SK-N-SH (cell line): ENCODE measurements at regions not wholly inside any gene's neighbourhood (a gene's known extent, or its start where the extent isn't known, plus 50 kb on each side); places are given as distances from the start of the nearest gene placed in this dataset.
"Not testable (repeated sequence)": the region's sequence is repeated elsewhere in the genome, so short reads cannot be mapped to it uniquely, and the experiment has no call there.

ENCODE experiments used
- CTCF ChIA-PET: fragments of 300-600, 350-600 bp; formaldehyde crosslinking; extraction: SDS; loops from one replicate; lab custom pipeline; 2021; lab: Yijun Ruan, JAX
- POLR2A ChIA-PET: fragments of 350-600 bp; sonication (Branson Sonifier 250); formaldehyde crosslinking; extraction: SDS; loops from one replicate; lab custom pipeline; 2020; ENCODE audit warnings: antibody characterized with exemption, inconsistent platforms; lab: Yijun Ruan, JAX
- DNase-seq: peaks from one replicate; pipeline ENCODE4 v3.0.0; 2012
- H2AFZ ChIP-seq: fragments of 200-600 bp; sonication (generic); 2 replicates; pipeline ENCODE4 v1.8.1; 2016; ENCODE audit warnings: antibody characterized with exemption, mild to moderate bottlenecking, low read depth
- H3F3A ChIP-seq: fragments of 200-600 bp; sonication (generic); replicated peaks from 2 replicates; pipeline ENCODE3; 2016; ENCODE audit warnings: antibody characterized with exemption, mild to moderate bottlenecking; ENCODE audit not compliant: insufficient read depth
- H3K27ac ChIP-seq, 2 experiments: fragments of 200-500 bp in 1 of 2; fragments of 200-600 bp in 1 of 2; sonication (Bioruptor generic) in 1 of 2; sonication (generic), shearing (Covaris generic) in 1 of 2; 2 replicates each; pipeline versions ENCODE4 v1.5.1 to v1.6.1; 2014 to 2016; ENCODE audit warnings: low read depth in 2 of 2, inconsistent platforms in 1 of 2, low read length in 1 of 2, mild to moderate bottlenecking in 1 of 2, mixed read lengths in 1 of 2
- H3K27me3 ChIP-seq: fragments of 200-600 bp; sonication (generic), shearing (Covaris generic); 2 replicates; pipeline ENCODE4 v1.6.1; 2016; ENCODE audit warnings: mixed run types; ENCODE audit not compliant: insufficient read depth
- H3K36me3 ChIP-seq, 2 experiments: fragments of 200-500 bp in 1 of 2; fragments of 200-600 bp in 1 of 2; sonication (Bioruptor generic) in 1 of 2; sonication (generic) in 1 of 2; replicated peaks in 1 of 2; 2 replicates each; pipeline versions ENCODE3 to v1.5.1; 2014 to 2016; ENCODE audit warnings: low read length in 1 of 2, mild to moderate bottlenecking in 1 of 2; ENCODE audit not compliant: insufficient read depth in 2 of 2, control insufficient read depth in 1 of 2
- H3K4me1 ChIP-seq, 2 experiments: fragments of 200-500 bp in 1 of 2; fragments of 200-600 bp in 1 of 2; sonication (Bioruptor generic) in 1 of 2; sonication (generic), shearing (Covaris generic) in 1 of 2; 2 replicates each; pipeline versions ENCODE4 v1.5.1 to v1.6.1; 2014 to 2016; ENCODE audit warnings: low read depth in 1 of 2, low read length in 1 of 2, mixed run types in 1 of 2; ENCODE audit not compliant: insufficient read depth in 2 of 2, control insufficient read depth in 1 of 2
- H3K4me2 ChIP-seq: fragments of 200-600 bp; sonication (generic), shearing (Covaris generic); 2 replicates; pipeline ENCODE4 v1.6.1; 2017; ENCODE audit warnings: mixed run types
- H3K4me3 ChIP-seq, 2 experiments: fragments of 200-500 bp in 1 of 2; fragments of 200-600 bp in 1 of 2; sonication (Bioruptor generic) in 1 of 2; sonication (generic), shearing (Covaris generic) in 1 of 2; 2 replicates each; pipeline versions ENCODE4 v1.5.1 to v1.8.1; 2014 to 2016; ENCODE audit warnings: low read depth in 2 of 2, inconsistent platforms in 1 of 2, low read length in 1 of 2, mild to moderate bottlenecking in 1 of 2, mixed read lengths in 1 of 2, moderate library complexity in 1 of 2
- H3K79me2 ChIP-seq: fragments of 200-600 bp; sonication (generic); 2 replicates; pipeline ENCODE4 v1.8.1; 2017; ENCODE audit warnings: mild to moderate bottlenecking; ENCODE audit not compliant: insufficient read depth
- H3K9ac ChIP-seq: fragments of 200-600 bp; sonication (generic); 2 replicates; pipeline ENCODE4 v1.6.1; 2017; ENCODE audit warnings: mixed run types
- H3K9me2 ChIP-seq: fragments of 200-600 bp; sonication (generic); 2 replicates; pipeline ENCODE4 v1.6.1; 2017; ENCODE audit warnings: mixed run types
- H3K9me3 ChIP-seq: fragments of 200-600 bp; sonication (generic); 2 replicates; pipeline ENCODE4 v1.6.1; 2017; ENCODE audit warnings: mixed run types, mild to moderate bottlenecking, moderate library complexity
- H4K20me1 ChIP-seq: fragments of 200-600 bp; sonication (generic); 2 replicates; pipeline ENCODE4 v1.6.1; 2017; ENCODE audit warnings: mild to moderate bottlenecking, mixed run types; ENCODE audit not compliant: insufficient read depth
- CHD2 ChIP-seq: fragments of 150-350 bp; IDR thresholded peaks from 2 replicates; pipeline ENCODE4 v1.6.1; 2018; ENCODE audit warnings: low read length; ENCODE audit not compliant: partially characterized antibody
- EP300 ChIP-seq, 2 experiments: IDR thresholded peaks; 2 replicates each; pipeline versions ENCODE4 v1.4.0 to v1.6.1; 2012; ENCODE audit warnings: borderline replicate concordance in 1 of 2, low read depth in 1 of 2, low read length in 1 of 2
- GATA2 ChIP-seq: sonication (generic); formaldehyde crosslinking; IDR thresholded peaks from 2 replicates; pipeline ENCODE4 v1.5.0; 2020; ENCODE audit warnings: mild to moderate bottlenecking, missing genetic modification reagents
- POLR2AphosphoS5 ChIP-seq: IDR thresholded peaks from 2 replicates; pipeline ENCODE4 v1.6.1; 2012; ENCODE audit warnings: low read depth, low read length
- RCOR1 ChIP-seq: fragments of 150-350 bp; IDR thresholded peaks from 2 replicates; pipeline ENCODE4 v1.6.1; 2017; ENCODE audit warnings: antibody characterized with exemption, low read length
- TAF1 ChIP-seq: IDR thresholded peaks from 2 replicates; pipeline ENCODE4 v1.6.1; 2012; ENCODE audit warnings: low read depth, mild to moderate bottlenecking, low read length, moderate library complexity, borderline replicate concordance
- YY1 ChIP-seq: IDR thresholded peaks from 2 replicates; pipeline ENCODE4 v1.4.0; 2012; ENCODE audit warnings: low read depth, mild to moderate bottlenecking
- WGBS: methylation state at CpG from one replicate; pipeline ENCODE4 v1.1.6; 2017; ENCODE audit warnings: low lambda C conversion rate; 5-methylcytosine and 5-hydroxymethylcytosine counted together
- TF ChIP-seq, protein P1 (sequence below): fragments of 150-350 bp; IDR thresholded peaks from 2 replicates; pipeline ENCODE4 v1.6.1; 2017; ENCODE audit warnings: antibody characterized with exemption, low read length, low read depth, borderline replicate concordance
- TF ChIP-seq, protein P2 (sequence below): fragments of 200-600 bp; sonication (generic); IDR thresholded peaks from 2 replicates; pipeline ENCODE4 v1.6.1; 2017; ENCODE audit warnings: antibody characterized with exemption, mild to moderate bottlenecking, moderate library complexity
- TF ChIP-seq, protein P3 (sequence below): IDR thresholded peaks from 2 replicates; pipeline ENCODE4 v1.4.0; 2012; ENCODE audit warnings: low read depth, borderline replicate concordance

DNA sequence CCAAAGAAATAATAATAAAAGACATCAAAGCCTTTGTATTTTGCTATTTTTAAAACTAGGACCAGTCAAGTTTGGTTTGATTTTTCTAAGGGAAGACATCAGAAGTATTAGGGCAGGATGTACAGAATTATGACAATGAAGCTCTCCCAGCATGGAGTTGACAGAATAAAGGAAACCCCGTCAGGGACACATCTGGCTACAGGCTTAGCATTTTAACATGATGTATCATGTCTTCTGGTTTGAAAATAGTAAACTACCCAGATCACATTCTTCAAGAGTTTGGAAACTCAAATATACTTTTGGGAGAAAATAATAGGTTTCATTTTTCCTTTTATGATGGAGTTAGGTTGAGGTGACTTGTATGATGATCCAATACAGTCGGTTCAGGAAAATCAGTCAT, 552.0 kb upstream of the CDH2 start:
- H3K27ac ChIP-seq, result peak overlapping the region in 1 of 2 experiments; percentile 58; a peak in 2 of 4 replicates
- no peak overlapping the region for H3K4me3 ChIP-seq
- H2AFZ ChIP-seq, result no peak overlapping the region
- H3K4me2 ChIP-seq, result no peak overlapping the region
- peaks cover 12% of the 10 kb centered on the region for H3F3A ChIP-seq
- H3K36me3 ChIP-seq, result no peaks in the 10 kb centered on the region
- TF ChIP-seq POLR2AphosphoS5 (no peak), RCOR1 (no peak), TAF1 (no peak)
- TF ChIP-seq, protein P1, sequence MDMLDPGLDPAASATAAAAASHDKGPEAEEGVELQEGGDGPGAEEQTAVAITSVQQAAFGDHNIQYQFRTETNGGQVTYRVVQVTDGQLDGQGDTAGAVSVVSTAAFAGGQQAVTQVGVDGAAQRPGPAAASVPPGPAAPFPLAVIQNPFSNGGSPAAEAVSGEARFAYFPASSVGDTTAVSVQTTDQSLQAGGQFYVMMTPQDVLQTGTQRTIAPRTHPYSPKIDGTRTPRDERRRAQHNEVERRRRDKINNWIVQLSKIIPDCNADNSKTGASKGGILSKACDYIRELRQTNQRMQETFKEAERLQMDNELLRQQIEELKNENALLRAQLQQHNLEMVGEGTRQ, result no peak
- TF ChIP-seq, protein P2, sequence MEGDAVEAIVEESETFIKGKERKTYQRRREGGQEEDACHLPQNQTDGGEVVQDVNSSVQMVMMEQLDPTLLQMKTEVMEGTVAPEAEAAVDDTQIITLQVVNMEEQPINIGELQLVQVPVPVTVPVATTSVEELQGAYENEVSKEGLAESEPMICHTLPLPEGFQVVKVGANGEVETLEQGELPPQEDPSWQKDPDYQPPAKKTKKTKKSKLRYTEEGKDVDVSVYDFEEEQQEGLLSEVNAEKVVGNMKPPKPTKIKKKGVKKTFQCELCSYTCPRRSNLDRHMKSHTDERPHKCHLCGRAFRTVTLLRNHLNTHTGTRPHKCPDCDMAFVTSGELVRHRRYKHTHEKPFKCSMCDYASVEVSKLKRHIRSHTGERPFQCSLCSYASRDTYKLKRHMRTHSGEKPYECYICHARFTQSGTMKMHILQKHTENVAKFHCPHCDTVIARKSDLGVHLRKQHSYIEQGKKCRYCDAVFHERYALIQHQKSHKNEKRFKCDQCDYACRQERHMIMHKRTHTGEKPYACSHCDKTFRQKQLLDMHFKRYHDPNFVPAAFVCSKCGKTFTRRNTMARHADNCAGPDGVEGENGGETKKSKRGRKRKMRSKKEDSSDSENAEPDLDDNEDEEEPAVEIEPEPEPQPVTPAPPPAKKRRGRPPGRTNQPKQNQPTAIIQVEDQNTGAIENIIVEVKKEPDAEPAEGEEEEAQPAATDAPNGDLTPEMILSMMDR, result no peak
- TF ChIP-seq, protein P3, sequence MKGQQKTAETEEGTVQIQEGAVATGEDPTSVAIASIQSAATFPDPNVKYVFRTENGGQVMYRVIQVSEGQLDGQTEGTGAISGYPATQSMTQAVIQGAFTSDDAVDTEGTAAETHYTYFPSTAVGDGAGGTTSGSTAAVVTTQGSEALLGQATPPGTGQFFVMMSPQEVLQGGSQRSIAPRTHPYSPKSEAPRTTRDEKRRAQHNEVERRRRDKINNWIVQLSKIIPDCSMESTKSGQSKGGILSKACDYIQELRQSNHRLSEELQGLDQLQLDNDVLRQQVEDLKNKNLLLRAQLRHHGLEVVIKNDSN, result no peak
- TF ChIP-seq, all 33 proteins: peak for 0
- H3K4me1 ChIP-seq, result peaks cover 5 to 8% of the 10 kb centered on the region in 2 experiments; a peak in 3 of 4 replicates
- 50% methylated on average over 2 of the region's 2 CpGs for WGBS
- H3K27me3 ChIP-seq, result no peaks in the 10 kb centered on the region
- no peaks in the 10 kb centered on the region for H3K79me2 ChIP-seq
- DNase-seq, result no peak
- no peaks in the 10 kb centered on the region for H3K9me3 ChIP-seq
- H3K9ac ChIP-seq, result no peak overlapping the region
- ChIA-PET POLR2A (no interaction called here), CTCF (no interaction called here)
- no peaks in the 10 kb centered on the region for H4K20me1 ChIP-seq
- H3K9me2 ChIP-seq, result no peaks in the 10 kb centered on the region

DNA sequence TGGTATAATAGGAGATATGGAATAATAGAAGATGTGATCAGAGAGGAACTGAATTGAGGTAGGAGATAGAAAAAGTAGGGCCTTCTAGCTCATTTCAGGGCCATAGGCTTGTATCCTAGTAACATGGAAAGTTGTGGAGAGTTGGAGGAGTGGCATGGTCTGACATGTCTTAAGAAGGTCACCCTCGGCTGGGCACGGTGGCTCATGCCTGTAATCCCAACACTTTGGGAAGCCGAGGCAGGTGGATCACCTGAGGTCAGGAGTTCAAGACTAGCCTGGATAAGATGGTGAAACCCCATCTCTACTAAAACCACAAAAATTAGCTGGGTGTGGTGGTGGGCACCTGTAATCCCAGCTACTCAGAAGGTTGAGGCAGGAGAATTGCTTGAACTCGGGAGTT, 550.3 kb upstream of the CDH2 start:
- DNase-seq, H3K4me3 ChIP-seq, H3K9me3 ChIP-seq, CTCF ChIA-PET, H3K9me2 ChIP-seq, H4K20me1 ChIP-seq, H3K27me3 ChIP-seq, H2AFZ ChIP-seq, H3K4me1 ChIP-seq, H3K36me3 ChIP-seq, H3K9ac ChIP-seq, H3K27ac ChIP-seq, H3K4me2 ChIP-seq, POLR2A ChIA-PET, H3K79me2 ChIP-seq: not testable (repeated sequence)
- 94% methylated on average over 4 of the region's 4 CpGs for WGBS
- peaks cover 12% of the 10 kb centered on the region for H3F3A ChIP-seq

DNA sequence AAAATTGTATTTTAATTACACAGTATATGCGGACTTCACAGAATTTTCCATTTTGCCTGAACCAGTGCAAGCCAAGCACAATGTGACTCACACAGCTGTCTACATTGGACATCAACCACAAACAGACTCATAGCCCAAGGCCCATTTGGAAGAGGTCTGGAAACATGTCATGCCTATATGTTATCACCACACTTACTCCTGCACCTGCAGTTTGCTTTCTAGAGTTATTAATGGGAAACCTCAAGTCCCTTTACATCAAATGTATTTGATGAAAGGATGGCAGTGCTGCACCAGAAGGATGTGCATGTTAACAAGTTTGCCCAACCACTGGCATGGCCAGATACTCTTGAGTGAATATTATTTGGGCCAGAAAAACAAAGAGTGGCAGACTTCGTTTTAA, 548.9 kb upstream of the CDH2 start:
- Histone ChIP-seq H3K9ac (no peak overlapping the region), H3K79me2 (no peaks in the 10 kb centered on the region), H4K20me1 (no peaks in the 10 kb centered on the region), H3K4me1 (peaks cover 5 to 8% of the 10 kb centered on the region in 2 experiments; a peak in 3 of 4 replicates), H3K27ac (peak overlapping the region in 1 of 2 experiments; percentile 34; a peak in 1 of 4 replicates), H3F3A (peaks cover 12% of the 10 kb centered on the region), H3K4me2 (no peak overlapping the region), H3K27me3 (no peaks in the 10 kb centered on the region), H3K9me3 (no peaks in the 10 kb centered on the region), H3K9me2 (no peaks in the 10 kb centered on the region), H3K4me3 (no peak overlapping the region), H2AFZ (no peak overlapping the region), H3K36me3 (no peaks in the 10 kb centered on the region)
- CTCF ChIA-PET, result no interaction called here
- DNase-seq, result peak; percentile 16
- WGBS, result 94% methylated on average over 2 of the region's 2 CpGs
- TF ChIP-seq, protein P2, result no peak
- TF ChIP-seq GATA2 (CRISPR knock-in tag) (peak; percentile 16; the same call in 1 of the 2 replicates), RCOR1 (0 out of 2 replicates have a peak, but pooled peaks have one; percentile 48), YY1 (no peak), CHD2 (peak; percentile 16), EP300 (IDR thresholded peaks at IDR 0.05; ENCODE audit: borderline replicate concordance in 1 of 2, low read depth in 1 of 2, low read length in 1 of 2) (peak in 1 of 2 experiments; percentile 54; a peak in 1 of 4 replicates)
- POLR2A ChIA-PET, result no interaction called here
